Skeletal muscle tissue (tissue), 3 donors: ENCODE measurements at regions not wholly inside any gene's neighbourhood (a gene's known extent, or its start where the extent isn't known, plus 50 kb on each side); places are given as distances from the start of the nearest gene placed in this dataset.

Experiments
- H3K27ac ChIP-seq: one replicate; pipeline ENCODE4 v1.7.0; 2013; ENCODE audit warnings: mild to moderate bottlenecking, low read depth, low read length, inconsistent platforms
- H3K27me3 ChIP-seq, 3 donors: one replicate each; pipeline ENCODE4 v1.7.0; 2013; ENCODE audit warnings: low read length in 3 of 3; ENCODE audit not compliant: control insufficient read depth in 3 of 3, insufficient read depth in 3 of 3
- H3K36me3 ChIP-seq, 3 donors: one replicate each; pipeline ENCODE4 v1.7.0; 2013; ENCODE audit warnings: low read length in 3 of 3; ENCODE audit not compliant: control insufficient read depth in 3 of 3, insufficient read depth in 3 of 3
- H3K4me1 ChIP-seq, 3 donors: one replicate each; pipeline ENCODE4 v1.7.0; 2013; ENCODE audit warnings: low read length in 3 of 3, mild to moderate bottlenecking in 3 of 3; ENCODE audit not compliant: control insufficient read depth in 3 of 3, insufficient read depth in 3 of 3
- H3K4me3 ChIP-seq, 3 donors: one replicate each; pipeline ENCODE4 v1.7.0; 2013; ENCODE audit warnings: low read length in 3 of 3
- H3K9ac ChIP-seq, 3 donors: one replicate each; pipeline ENCODE4 v1.7.0; 2013; ENCODE audit warnings: low read length in 3 of 3, mild to moderate bottlenecking in 3 of 3, moderate library complexity in 2 of 3, low read depth in 1 of 3
- H3K9me3 ChIP-seq, 3 donors: one replicate each; pipeline ENCODE4 v1.7.0; 2013; ENCODE audit warnings: low read length in 3 of 3; ENCODE audit not compliant: control insufficient read depth in 3 of 3
- donor health status: Osteomylitis.

DNA sequence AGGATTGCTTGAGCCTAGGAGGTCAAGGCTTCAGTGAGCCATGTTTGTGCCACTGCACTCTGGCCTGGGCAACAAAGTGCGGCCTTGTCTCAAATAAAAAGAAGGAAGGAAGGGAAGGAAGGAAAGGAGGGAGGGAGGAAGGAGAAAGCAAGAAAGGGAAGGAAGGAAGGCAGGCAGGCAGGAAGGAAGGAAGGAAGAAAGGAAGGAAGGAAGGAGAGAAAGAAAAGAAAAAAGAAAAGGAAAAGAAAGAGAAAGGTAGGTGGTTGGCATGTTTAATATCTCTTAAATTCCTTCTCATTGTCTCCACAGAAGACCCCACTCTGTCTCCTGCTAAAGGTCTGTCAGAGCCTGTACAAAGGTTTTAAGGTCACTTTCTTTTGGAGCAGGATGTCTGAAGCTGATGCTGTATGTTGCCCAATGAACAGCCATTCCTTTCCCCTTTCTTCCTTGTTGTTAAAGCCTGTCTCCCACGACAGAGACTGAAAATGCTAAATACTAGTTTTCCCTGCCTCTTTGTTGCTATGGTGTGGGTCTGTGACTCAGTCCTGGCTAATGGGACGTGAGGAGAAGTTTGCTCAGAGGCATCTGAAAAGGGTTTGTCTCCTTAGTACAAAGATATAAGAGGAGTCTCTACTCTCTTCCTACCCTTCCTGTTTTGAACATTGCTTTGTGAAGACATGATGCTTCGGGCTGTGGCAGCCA, 213.3 kb downstream of the PCSK1 start:
- H3K36me3 ChIP-seq, result no peaks in the 10 kb centered on the region

DNA sequence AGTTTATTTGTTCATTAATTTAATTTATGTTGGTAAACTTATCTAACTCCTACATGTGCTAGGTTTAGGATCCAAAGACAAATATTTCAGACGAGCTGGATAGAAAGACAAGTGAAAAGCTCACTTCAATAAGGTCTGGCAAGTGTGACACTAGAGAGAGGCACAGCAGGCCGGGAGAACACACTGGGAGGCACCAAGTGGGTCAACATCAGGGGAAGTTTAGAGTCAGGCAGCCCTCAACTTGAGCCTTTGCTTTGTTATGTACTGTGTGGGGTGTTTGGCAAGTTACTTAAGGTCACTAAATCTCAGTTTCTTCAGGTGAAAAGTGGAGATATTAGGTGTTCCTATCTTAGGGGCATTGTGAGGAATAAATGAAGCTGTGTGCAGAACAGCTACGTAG, 214.4 kb downstream of the PCSK1 start:
- no peaks in the 10 kb centered on the region for H3K27me3 ChIP-seq
- H3K9ac ChIP-seq, result no peak overlapping the region
- no peaks in the 10 kb centered on the region for H3K4me1 ChIP-seq
- no peaks in the 10 kb centered on the region for H3K36me3 ChIP-seq
- H3K9me3 ChIP-seq, result no peaks in the 10 kb centered on the region
- H3K27ac ChIP-seq, result no peak overlapping the region
- no peak overlapping the region for H3K4me3 ChIP-seq

More for the DNA sequence above, 213.3 kb downstream of the PCSK1 start:
- H3K27me3 ChIP-seq, result no peaks in the 10 kb centered on the region
- H3K4me1 ChIP-seq, result no peaks in the 10 kb centered on the region
- H3K4me3 ChIP-seq, result no peak overlapping the region
- no peak overlapping the region for H3K27ac ChIP-seq
- H3K9ac ChIP-seq, result no peak overlapping the region
- H3K9me3 ChIP-seq, result no peaks in the 10 kb centered on the region

DNA sequence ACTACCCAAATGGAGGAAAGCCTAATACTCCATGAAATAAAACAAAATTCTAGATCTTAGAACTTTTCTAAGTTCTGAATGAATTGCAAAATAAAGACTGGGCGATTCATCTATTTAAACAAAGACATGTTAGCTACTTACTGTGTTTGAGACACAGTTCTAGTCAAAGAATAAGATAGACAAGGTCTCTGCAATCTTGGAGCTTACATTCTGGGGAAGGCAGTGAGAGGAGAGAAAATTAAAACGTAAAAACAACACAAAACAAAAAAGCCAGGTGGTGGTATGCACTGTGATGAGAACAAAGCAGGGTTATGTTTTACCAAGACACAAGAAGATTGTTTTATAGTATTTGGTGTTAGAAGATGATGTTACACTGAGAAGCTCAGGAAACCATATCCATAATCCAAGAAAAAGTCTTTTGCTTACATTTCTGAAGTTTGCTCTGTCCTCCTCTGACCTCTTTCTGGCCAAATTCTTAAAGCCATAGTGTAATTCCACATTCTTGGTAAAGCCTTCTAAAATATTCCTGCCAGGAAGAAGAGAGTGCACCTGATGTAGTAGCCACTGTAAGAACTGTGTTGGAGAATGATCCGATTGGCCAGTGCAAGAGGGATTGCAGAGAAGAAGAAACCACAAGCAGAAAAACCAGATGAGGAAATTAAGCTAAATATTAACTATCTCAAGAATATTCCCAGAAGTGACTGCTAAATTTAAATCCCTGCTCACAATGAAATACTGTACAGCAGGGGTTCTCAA, 218.4 kb downstream of the PCSK1 start:
- no peak overlapping the region for H3K9ac ChIP-seq
- no peaks in the 10 kb centered on the region for H3K36me3 ChIP-seq

DNA sequence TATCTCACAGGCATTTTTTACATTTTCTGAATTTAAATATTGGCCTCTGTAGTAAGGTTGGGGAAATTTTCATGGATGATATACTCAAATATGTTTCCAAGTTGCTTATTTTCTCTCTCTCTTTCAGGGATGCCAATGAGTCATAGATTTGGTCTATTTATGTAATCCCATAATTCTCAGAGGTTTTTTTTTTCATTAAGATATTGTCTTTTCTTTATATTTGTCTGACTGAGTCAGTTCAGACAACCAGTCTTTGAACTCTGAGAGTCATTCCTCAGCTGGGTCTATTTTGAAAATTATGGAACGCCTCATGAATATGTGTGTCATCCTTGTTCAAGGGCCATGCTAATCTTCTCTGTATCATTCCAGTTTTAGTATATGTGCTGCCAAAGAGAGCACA, 223.2 kb downstream of the PCSK1 start:
- Histone ChIP-seq H3K36me3 (no peaks in the 10 kb centered on the region), H3K4me3 (no peak overlapping the region), H3K4me1 (no peaks in the 10 kb centered on the region), H3K9me3 (peaks cover 0 to 5% (median 0%) of the 10 kb centered on the region in 3 donors), H3K27me3 (no peaks in the 10 kb centered on the region), H3K27ac (no peak overlapping the region), H3K9ac (no peak overlapping the region)

More for the DNA sequence above, 218.4 kb downstream of the PCSK1 start:
- no peak overlapping the region for H3K27ac ChIP-seq
- no peak overlapping the region for H3K4me3 ChIP-seq
- H3K27me3 ChIP-seq, result no peaks in the 10 kb centered on the region
- H3K9me3 ChIP-seq, result no peaks in the 10 kb centered on the region
- H3K4me1 ChIP-seq, result no peaks in the 10 kb centered on the region

DNA sequence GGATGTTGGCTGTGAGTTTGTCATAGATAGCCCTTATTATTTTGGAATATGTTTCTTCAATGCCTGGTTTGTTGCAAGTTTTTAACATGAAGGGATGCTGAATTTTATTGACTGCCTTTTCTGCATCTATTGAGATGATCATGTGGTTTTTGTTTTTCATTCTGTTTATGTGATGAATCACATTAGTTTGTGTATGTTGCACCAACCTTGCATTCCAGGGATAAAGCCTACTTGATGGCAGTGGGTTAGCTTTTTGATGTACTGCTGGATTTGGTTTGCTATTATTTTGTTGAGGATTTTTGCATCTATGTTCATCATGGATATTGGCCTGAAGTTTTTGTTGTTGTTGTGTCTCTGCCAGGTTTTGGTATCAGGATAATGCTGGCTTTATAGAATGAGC, 225.6 kb downstream of the PCSK1 start:
- no peak overlapping the region for H3K9ac ChIP-seq
- H3K9me3 ChIP-seq, result peaks cover 0 to 5% (median 0%) of the 10 kb centered on the region in 3 donors
- H3K36me3 ChIP-seq, result no peaks in the 10 kb centered on the region
- H3K4me3 ChIP-seq, result no peak overlapping the region
- H3K27ac ChIP-seq, result no peak overlapping the region
- no peaks in the 10 kb centered on the region for H3K27me3 ChIP-seq
- H3K4me1 ChIP-seq, result no peaks in the 10 kb centered on the region

DNA sequence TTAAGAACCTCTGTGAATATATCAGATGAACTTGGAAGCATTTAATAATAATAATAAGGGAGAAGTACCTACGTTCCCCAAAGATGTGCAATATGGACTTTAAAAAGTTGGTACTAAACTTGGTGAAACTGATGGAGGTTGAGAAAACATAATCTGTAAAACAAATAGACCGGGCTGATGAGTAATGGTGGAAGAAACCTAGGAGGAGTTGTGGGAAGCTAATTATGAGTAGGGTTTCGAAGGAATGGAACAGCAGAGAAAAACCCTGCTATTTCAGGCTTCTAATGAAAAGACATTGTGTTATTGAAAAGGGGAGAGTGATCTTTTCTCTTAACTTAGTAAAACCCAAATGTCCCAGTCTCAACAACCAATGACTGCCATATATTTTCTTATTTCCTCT, 229.3 kb downstream of the PCSK1 start:
- no peaks in the 10 kb centered on the region for H3K36me3 ChIP-seq
- no peaks in the 10 kb centered on the region for H3K4me1 ChIP-seq
- no peak overlapping the region for H3K9ac ChIP-seq
- H3K4me3 ChIP-seq, result no peak overlapping the region
- peaks cover 0 to 5% (median 0%) of the 10 kb centered on the region in 3 donors for H3K9me3 ChIP-seq
- H3K27me3 ChIP-seq, result no peaks in the 10 kb centered on the region
- no peak overlapping the region for H3K27ac ChIP-seq

DNA sequence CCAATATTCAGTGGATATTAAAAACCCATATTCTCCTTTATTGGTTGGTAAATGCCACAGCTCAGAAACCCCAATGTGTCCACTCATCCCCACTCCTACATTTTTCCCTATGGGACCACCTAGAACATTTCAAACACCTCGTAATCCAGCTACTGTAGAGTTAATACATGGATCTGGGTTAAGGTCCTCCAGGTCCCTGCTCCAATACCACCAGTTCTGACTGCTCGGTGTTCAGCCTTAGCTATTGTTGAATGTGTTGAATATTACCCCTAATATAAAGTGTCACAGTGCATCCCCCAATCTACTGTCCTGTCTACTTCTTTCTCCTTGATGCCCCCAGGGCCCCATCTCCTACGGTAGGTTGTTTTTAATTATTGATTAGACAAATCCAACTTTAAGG, 231.5 kb downstream of the PCSK1 start:
- no peaks in the 10 kb centered on the region for H3K9me3 ChIP-seq
- H3K36me3 ChIP-seq, result no peaks in the 10 kb centered on the region
- H3K9ac ChIP-seq, result no peak overlapping the region
- H3K27ac ChIP-seq, result no peak overlapping the region
- no peaks in the 10 kb centered on the region for H3K4me1 ChIP-seq
- no peak overlapping the region for H3K4me3 ChIP-seq
- no peaks in the 10 kb centered on the region for H3K27me3 ChIP-seq

DNA sequence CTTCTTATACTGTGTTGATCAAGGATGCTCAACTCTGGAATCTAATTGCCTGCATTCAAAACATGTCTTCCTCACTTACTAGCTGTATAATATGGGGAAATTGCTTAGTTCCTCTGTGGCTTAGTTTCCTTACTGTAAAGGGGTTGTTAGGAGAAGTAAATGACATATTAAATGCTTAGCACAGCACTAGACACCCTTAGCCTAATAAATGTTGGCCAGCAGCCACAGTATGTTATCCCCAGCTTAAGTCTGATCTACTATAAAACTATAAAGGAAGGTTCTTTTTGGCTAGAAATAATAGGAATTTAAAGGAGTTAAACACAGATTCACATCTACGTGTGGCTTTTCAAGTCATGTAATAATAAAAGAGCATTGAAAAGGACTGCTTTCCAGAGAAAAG, 232.4 kb downstream of the PCSK1 start:
- Histone ChIP-seq H3K4me1 (no peaks in the 10 kb centered on the region), H3K9ac (no peak overlapping the region), H3K4me3 (no peak overlapping the region), H3K27ac (no peak overlapping the region), H3K27me3 (no peaks in the 10 kb centered on the region), H3K36me3 (no peaks in the 10 kb centered on the region), H3K9me3 (no peaks in the 10 kb centered on the region)

- no peak overlapping the region for H3K27ac ChIP-seq
- no peaks in the 10 kb centered on the region for H3K4me1 ChIP-seq
- H3K9me3 ChIP-seq, result no peaks in the 10 kb centered on the region
- no peak overlapping the region for H3K4me3 ChIP-seq
- H3K27me3 ChIP-seq, result no peaks in the 10 kb centered on the region
- H3K36me3 ChIP-seq, result no peaks in the 10 kb centered on the region
- no peak overlapping the region for H3K9ac ChIP-seq
Observed at GRCh38 chr5:96199713-96200183, 233.3 kb downstream of the PCSK1 start.

DNA sequence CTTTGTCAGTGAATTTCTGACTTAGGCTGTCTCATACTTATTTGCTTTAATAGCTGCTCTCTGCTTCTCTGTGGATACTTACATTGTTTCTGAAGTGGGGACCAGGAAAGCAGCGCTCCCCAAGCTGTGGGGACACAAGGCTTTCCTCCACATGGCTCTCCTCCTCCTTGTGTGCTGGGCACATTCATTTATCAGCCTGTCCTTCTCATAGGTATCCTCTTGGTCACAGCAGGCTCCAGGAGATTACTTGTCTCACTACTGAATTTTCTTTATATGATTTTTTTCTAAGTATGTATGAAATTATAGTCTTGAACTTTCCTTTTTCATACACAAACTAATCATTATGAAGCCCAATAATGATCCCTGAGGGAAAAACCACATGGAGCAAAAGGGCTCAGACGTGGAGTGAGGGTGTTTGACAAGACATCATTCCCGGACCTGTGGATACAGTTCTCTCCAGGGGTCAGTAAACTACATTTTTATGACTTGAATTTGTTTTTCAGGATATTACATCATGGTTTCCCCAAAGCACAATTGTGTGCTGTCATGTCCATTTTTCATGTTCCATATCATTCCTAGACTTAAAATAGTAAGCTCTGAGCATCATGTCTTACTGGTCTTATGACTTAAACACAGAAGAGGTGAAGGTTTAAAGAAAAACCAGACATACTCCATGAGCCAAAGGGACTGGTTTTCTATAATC, 234.5 kb downstream of the PCSK1 start:
- H3K9ac ChIP-seq, result no peak overlapping the region
- no peaks in the 10 kb centered on the region for H3K36me3 ChIP-seq
- no peak overlapping the region for H3K27ac ChIP-seq
- no peaks in the 10 kb centered on the region for H3K9me3 ChIP-seq
- H3K4me1 ChIP-seq, result no peaks in the 10 kb centered on the region
- H3K4me3 ChIP-seq, result no peak overlapping the region
- H3K27me3 ChIP-seq, result no peaks in the 10 kb centered on the region
